Dedifferentiated amniotic fluid mesenchymal stem cell (primary cell): ENCODE measurements at regions not wholly inside any gene's neighbourhood (a gene's known extent, or its start where the extent isn't known, plus 50 kb on each side); places are given as distances from the start of the nearest gene placed in this dataset.
"Not testable (repeated sequence)": the region's sequence is repeated elsewhere in the genome, so short reads cannot be mapped to it uniquely, and the experiment has no call there.

ENCODE experiments used
- DNase-seq: peaks from one replicate; pipeline ENCODE4 v3.0.0-alpha.2; 2016; ENCODE audit errors: extremely low spot score

DNA sequence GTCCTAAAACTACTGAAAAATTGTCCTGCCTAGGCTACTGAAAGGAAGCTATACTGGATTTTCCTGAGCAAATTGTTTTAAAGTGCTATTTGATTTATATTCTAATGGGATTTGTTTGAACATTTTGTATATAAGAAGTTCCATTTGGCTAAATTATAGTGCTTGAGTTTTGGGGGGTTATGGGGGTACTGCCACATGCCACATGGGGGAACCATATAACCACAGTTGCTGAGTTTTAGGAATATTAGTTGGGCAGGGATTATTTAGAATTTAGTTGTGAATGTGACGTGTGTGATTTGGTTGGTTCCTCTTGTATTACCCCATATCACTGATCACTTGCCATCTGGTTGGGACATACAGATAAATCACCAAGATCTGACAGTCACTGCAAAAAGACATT, 224.5 kb upstream of the TAPT1 start:
- DNase-seq, result no peak

DNA sequence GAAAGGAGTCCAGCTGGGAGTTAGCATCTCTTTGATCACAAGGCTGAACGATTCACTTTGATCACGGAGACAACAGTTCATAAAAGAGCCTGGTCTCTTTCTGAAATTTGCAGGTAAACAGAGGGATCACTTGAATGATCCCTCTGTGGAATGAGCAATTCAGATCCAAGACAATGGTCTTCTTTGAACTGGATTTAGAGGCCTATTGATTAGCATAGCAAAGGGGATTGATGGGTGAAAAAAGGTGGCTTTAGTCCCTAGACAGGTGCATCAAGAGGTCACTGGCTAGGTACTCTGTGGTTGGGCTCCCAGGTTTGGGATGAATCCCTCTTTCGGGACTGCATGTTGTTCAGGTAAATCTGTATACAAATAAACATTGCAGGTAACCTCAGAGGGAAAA, 223.8 kb upstream of the TAPT1 start:
- no peak for DNase-seq

DNA sequence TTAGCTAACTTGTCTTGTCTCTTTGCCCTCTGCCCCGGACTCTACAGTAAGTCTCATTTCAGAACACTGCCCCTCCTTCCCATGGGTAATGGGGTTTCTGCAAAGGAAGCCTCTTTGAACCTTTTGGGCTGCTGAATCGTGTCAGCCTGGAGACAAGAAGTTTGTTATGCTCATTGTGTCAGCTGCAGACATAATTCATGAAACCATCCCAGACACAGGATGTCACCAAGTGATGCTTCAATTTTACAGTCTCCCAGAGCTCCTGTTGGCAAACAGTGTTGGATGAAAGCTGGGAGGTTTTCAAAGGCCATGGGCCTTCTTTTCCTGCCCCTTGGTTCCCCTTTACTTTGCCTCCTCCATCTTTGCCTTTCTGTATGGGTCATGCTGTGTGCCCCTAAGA, 223.1 kb upstream of the TAPT1 start:
- DNase-seq, result no peak

DNA sequence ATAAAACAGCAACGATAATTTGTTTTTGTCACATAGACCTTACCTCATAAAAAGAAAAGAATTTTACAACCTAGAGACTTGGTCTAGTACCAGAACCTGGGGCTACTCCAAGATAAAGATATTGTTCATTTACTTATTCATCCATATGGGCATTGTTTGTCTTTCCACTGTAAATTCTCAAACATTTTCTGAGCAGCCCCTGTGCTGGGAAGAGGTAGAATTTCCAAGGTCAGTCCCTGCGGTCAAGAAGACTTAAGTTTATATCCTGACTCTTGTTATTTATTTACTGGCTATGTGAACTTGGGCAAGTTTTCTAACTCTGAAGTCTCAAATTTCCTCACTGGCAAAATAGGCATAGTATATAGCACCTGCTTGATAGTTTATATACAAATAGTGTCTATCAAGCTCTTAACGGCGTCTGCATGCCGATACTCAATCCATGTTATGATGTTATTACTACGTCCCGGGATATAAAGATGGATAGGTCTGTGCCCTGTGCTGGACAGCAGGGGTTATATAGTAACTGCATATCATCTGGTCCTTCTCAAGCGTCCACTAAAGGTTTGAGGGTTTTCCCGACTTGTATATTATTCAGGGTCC, 222.1 kb upstream of the TAPT1 start:
- DNase-seq, result no peak

DNA sequence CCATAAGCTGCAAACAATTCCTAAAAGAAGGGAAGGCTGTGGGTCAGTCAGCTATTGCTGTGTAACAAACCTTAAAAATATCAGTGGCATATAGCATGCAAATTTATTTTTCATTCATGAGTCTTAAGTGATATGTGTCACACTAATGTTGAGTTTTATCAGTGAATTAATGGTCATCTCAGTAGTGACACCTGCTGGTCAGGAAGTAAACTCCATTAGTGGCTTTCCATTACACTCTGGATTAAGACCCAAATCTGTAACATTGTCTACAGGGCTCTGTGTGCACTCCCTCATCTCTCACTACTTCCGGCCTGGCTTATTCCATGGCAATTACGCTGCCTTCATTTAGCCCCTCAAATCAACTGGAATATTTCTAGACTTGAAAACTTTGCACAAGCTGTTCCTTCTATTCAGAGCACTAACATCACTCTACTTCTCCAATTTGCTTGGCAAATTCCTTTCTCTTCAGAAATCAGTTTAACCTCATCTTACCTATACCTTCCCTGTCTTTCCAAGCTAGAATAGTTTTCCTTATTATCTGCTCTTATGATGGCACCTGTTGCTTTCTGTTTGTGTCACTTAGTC, 217.3 kb upstream of the TAPT1 start:
- no peak for DNase-seq

DNA sequence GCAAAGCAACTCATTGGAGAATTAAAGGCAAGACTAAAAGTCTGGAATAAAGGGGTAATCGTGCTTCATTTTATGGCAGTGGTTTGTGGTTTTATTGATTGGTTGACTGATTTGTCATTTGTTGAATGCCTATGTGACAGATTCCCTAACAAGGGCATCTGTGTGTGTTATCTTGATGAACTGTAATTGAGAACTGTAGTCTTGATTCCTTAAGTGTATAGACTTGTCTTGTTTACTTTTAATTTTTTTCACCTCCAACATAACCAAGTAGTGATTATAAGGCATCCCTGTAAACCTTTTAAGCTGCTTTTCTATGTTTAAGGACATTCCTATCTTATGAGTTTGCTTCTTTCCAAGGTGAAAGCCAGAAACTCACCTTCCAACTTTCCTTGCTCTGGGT, 216.0 kb upstream of the TAPT1 start:
- DNase-seq, result no peak

DNA sequence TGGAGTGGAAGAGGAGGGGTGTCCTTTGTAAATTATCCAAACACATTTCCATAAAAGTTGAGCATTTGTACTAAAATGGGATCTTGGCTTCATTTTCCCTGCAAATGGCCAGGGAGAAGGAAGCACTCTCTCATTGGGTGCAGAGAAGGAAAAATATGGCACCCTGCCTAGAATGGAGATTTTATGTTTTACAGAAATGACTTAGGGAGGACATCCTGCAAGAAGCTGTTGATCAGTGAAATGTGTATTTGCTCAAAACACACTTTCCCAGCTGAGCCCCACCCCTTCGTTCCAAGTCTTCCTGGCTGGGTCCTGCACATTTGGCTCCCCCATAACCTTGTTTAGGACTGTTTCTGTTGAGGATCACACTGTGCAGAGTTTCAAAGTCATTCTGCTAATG, 213.5 kb upstream of the TAPT1 start:
- DNase-seq, result no peak

DNA sequence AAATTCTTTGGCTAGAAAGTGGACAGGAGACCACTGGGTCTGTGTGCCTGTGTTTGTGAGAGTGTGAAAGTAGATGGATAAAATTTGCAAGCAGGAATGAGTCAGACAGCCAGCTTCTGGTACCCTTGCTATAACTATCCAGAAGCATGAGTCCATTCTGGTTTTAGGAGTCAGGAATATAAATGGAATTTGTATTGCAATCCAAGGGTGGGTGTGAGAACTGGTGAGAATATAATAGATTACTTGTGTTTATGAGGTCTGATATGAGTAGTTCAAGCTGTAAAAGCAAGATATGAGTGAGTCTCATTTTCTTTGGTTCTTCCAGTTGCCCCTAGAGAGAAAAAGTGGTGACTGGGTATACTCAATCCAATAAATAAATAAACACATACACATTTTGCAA, 212.7 kb upstream of the TAPT1 start:
- DNase-seq, result no peak

DNA sequence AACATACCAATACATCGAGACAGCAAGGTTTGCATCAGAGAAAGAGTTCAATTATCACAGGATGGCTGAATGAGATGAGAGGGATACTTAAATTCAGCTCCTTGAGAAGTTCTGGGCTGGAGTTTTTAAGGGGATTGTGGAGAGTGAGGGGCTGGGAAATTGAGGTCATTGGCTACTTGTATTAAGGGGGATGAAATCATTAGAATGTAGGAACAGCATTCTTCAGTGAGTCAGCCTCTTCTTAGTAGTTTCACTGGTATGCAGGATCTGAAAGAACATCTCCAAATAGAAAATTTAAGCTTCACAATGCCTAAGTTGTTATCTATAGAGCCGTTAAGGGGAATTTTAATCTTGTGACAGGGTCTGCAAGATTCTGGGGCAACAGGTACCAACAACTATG, 211.6 kb upstream of the TAPT1 start:
- DNase-seq, result no peak

DNA sequence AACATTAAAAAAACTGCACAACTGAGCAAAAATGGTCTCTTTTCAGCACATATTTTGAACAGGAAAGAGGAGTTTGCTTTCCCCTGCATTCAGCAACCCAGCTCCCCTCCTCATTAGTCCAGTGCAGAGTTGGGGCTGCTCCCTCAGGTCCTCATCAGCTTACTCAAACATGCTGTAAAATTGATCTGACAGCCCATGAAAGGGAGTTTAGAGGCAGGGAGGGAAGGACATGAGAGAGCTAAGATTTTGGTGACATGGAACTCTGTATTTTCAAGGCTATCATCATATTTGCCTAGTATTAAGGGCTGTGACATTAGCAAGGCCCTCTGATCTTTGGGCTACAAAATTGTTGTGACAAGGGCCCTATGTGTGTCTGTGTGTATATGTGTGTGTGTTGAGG, 205.6 kb upstream of the TAPT1 start:
- no peak for DNase-seq

DNA sequence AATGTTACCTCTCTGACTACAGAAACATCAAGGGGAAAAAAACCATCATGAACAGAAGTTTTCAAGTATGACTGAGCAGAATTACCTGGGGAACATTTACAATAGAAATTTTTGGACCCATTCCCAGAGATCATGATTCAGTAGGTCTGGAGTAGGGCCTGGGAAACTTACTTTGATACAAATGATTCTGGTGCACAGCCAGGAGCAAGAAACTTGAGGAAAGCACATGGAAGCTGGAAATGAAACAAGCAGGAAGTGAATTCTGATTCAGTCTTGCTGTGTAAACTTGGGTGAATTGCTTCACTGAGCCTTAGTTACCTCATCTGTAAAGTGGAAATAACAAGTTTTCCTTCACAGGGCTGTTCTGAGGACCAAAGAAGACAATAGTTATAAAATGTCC, 192.5 kb upstream of the TAPT1 start:
- DNase-seq, result no peak

DNA sequence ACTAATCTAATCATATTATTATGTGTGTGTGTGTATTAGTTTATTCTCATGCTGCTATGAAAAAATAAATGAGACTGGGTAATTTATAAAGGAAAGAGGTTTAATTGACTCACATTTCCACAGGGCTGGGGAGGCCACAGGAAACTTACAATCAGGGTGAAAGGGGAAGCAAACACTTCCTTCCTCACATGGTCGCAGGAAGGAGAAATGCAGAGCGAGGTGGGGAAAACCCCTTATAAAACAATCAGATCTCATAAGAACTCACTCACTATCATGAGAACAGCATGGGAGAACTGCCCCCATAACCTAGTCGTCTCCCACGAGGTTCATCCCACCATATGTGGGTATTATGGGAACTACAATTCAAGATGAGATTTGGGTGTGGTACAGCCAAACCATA, 190.9 kb upstream of the TAPT1 start:
- DNase-seq, result no peak

DNA sequence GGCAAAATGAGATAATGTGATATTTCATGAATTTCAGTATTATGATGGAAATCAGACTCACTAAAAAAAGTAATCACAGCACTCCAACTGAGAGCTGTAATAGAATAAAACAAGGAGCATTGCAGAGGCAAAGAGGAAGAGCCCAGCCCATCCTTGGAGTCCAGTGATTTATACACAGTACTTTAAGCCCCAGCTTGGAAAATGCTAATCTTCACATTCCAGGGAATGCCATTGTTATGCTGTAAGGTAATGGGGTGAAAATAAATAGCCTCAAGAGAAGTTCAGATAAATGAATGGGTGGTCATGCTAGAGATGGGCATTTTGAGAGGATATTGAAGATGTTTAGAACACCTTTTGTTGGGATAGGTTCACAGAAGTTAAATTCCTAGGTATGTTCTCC, 190.3 kb upstream of the TAPT1 start:
- no peak for DNase-seq

DNA sequence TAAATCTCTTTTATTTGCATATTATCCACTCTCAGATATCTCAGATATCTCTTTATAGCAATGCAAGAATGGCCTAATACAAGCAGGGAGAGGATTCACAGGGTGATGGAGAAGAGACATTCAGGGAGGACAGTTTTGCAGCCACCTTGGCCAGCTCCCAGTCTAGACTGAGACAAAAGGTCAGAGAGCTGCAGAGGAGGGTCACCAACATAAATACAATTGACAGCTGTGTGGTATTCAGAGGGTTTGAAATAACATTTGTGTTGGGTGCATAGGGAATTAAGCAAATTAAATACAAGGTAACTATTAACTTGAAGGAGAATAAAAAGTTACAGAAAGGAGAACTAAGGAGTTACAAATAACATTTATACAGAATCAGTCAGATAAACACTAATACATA, 189.5 kb upstream of the TAPT1 start:
- no peak for DNase-seq

DNA sequence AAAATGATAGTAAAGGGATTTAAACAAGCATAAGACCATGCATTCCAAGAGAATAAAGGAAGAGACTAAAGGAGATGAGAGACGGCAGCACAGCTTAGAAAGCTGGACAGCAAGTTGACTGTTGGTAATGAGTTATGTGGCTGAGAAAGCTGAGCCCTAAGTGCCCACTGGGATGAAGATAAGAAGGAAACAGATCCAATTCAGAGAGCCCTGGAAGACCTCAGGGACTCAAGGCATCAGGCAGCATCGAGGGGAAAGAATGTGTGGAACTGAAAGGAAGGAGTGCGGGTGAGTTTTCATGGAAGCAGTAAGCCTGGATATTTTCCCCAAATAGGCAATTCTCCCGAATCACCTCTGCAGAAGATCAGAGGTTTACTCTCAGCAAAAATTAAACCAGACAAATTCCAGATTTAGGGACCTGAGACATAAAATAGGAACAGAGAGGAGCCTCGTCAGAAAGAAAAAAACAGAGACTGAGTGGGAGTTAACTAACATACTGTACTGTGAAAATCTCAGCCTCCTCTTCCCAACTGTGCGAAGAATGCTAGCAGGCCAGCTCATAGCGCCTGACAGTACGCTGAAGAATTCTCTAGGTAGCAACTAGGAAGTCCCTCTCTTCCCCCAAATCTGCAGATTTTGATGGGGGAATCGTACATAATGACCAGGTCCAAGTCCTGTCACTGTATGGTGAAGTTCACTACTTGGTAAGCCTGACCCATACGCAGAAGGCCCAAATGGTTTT, 187.7 kb upstream of the TAPT1 start:
- no peak for DNase-seq

DNA sequence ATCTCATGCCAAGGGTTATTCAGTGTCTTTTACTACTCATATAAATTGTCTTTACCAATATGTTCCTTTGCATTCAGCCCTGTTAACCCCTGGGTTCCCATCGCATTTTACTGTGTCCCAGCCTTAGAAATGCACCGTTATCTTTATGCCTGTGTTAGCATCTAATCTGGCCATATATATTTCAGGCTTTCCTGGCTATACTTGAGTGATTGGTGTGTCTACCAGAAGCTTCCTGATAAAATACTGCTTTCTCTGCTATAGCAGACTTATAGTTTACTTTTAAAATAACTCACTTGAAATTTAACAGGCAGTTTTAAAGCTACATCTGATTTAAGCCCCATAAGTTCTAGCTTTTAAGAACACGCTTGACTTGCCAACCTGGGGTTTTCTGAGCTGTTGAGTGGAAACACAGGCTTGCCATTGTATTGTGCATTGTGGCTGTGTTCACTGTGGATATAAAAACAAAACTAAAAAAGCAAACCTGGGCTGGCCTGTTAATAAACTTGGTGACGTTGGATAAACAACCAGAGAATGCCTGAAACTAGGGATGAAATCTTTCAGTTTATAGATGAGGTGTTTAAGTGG, 185.3 kb upstream of the TAPT1 start:
- no peak for DNase-seq

DNA sequence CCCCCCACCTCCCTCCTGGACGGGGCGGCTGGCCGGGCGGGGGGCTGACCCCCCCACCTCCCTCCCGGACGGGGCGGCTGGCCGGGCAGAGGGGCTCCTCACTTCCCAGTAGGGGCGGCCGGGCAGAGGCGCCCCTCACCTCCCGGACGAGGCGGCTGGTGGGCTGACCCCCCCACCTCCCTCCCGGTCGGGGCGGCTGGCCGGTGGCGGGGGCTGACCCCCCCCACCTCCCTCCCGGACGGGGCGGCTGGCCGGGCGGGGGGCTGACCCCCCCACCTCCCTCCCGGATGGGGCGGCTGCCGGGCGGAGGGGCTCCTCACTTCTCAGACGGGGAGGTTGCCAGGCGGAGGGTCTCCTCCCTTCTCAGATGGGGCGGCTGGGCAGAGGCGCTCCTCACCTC, 166.9 kb upstream of the TAPT1 start:
- DNase-seq, result not testable (repeated sequence)

DNA sequence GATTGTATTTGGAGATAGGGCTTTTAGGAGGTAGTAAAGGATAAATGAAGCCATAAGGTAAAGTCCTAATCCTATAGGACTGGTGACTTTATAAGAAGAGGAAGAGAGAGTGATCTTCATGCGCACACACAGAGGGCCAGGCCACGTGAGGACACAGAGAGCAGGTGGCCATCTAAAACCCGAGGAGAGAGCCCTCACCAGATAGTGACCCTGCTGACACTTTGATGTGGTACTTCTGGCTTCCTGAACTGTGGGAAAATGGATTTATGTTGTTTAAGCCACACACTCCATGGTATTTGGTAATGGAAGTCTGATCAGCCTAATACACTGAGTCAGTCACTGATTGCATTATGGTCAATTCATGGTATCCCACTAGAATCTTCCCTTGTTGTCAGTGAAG, 164.9 kb upstream of the TAPT1 start:
- DNase-seq, result no peak

DNA sequence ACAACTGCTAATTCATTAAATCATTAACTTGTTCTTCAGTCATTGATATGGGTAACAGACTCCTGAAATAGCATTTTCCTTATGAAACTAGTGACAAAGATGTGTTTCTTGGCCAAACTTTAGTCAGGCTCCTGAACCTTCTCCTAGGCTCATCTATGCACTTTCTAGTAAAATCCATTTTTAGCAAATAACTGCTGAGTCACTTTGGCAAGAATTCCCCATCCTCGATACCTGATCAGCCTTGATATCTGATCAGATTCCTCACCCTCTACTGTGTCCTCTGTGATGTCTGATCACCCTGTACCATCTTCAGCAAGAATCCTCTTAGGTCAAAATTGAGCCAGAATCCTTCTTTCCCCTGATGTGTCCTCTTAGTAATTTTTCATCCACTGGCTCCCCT, 161.2 kb upstream of the TAPT1 start:
- DNase-seq, result no peak

DNA sequence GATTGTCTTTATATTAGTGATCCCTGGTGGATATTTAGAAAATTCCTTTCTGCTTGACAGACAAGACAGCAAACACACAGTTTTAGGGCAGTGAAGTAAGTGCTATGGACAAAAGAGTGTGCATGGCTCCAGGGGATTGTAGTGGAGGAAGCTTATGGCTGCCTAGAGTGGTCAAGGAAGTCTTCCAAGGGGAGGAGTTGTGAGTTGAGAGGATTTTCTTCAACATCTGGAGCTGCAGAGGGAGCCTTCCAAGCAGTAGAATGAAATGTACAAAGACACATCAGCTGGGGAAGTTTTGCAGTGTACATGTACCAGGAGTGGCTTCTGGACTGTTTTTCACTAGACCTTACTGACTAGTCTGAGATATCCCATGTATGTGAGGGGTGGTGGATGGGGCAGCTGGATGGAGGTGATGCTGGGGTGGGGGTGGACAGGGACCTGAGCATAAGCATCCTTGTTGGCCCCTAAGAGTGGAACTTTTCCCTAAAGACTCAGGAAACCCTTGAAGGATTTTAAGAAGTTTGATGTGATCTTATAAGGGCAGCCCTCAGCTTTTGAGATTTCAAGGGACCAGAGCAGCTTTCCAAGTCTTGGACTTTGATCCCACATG, 160.5 kb upstream of the TAPT1 start:
- no peak for DNase-seq

DNA sequence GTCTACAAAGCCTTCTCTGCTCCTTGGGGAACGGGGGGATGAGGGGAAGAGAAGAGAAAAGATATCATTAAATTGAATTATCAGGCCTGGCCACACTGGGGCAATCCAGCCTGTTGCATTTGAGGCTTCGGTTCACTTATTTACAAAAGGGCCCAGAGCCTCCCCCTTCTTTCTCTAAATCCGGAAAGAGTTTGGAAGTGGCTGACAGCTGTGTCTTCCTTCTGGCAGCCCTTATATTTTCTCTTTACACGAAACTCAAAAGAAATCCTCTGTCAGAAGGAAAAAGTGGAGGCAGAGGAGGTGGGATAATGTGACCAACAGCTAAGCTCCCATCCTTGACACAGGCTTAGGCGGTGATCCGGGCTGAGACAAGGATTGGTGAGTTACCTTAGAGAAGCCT, 158.3 kb upstream of the TAPT1 start:
- DNase-seq, result no peak

DNA sequence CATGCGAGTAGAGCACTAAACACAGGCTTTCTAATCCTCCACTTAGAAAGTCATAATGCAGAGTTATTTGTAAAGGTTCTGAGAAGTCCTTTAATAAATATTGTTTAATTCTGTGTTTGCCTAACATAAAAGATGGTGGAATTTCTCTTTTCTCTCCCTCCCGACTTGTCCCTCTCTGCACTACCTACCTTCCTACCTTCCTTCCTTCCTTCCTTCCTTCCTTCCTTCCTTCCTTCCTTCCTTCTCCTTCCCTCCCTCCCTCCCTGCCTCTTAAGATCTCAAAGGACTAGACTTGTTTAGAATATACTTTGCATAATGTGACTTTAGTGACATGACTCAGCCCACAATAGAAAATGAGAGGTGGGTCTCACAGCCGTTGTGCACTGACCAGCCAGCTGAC, 156.3 kb upstream of the TAPT1 start:
- DNase-seq, result no peak

DNA sequence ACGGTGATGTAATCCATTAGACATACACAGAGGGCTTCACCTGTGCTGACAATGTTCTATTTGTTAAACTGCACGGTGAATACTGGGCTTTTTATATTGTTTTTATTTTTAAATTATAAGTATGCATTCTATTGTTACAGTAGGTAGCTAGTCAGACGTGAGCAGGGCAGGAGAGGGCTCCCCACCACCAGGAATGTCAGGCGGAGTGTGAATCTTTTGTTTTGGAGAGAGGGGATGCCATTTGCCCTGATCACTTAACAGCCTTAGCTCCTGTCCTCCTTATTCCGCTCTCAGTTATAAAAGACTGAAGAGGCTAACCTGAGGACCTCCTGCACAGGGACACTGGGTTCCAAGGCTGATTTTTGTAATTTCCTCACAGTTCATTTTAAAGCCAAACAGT, 151.6 kb upstream of the TAPT1 start:
- DNase-seq, result no peak
